ENCODE measurements at regions not wholly inside any gene's neighbourhood (a gene's known extent, or its start where the extent isn't known, plus 50 kb on each side); places are given as distances from the start of the nearest gene placed in this dataset.

GRCh38 chr20:22350624-22351023 lies 233.7 kb downstream of the FOXA2 start (continued):
- TF ChIP-seq ZNF317 (CRISPR knock-in tag; IDR thresholded peaks at IDR 0.05; ENCODE audit: borderline replicate concordance, low read depth) (no peak), JUN (CRISPR knock-in tag; IDR thresholded peaks at IDR 0.05) (no peak)

GRCh38 chr20:22348010-22348409 lies 236.4 kb downstream of the FOXA2 start:
- no peak for ATAC-seq
- peaks cover 2% of the 10 kb centered on the region; the same call in 1 of the 2 replicates for H3K27me3 Mint-ChIP-seq (ENCODE audit: low read depth)
- no peaks in the 10 kb centered on the region for H3K36me3 Mint-ChIP-seq
- no peak for DNase-seq (ENCODE audit: low spot score)
- CTCF ChIA-PET, result interaction anchor here (0.9 to 1.0 kb wide), 3 partner anchors 9 to 344 kb away, joined by 3 to 4 read pairs (median 3); no protein-coding TSS in a partner anchor
- H3K4me3 Mint-ChIP-seq, result no peak overlapping the region
- H3K4me1 Mint-ChIP-seq, result no peaks in the 10 kb centered on the region
- POLR2A ChIA-PET, result no interaction called here
- TF ChIP-seq ZNF532 (CRISPR knock-in tag; IDR thresholded peaks at IDR 0.05; ENCODE audit: borderline replicate concordance), result no peak
- no peaks in the 10 kb centered on the region for H3K9me3 Mint-ChIP-seq
- no peak overlapping the region for H3K27ac Mint-ChIP-seq

GRCh38 chr20:22346716-22347115 lies 237.7 kb downstream of the FOXA2 start:
- TF ChIP-seq AR (CRISPR knock-in tag; IDR thresholded peaks at IDR 0.05), result no peak
- no peak for TF ChIP-seq E2F4 (CRISPR knock-in tag; IDR thresholded peaks at IDR 0.05; ENCODE audit: borderline replicate concordance, low read depth)
- TF ChIP-seq AFF4 (CRISPR knock-in tag; IDR thresholded peaks at IDR 0.05; ENCODE audit: borderline replicate concordance), result no peak
- no peak for TF ChIP-seq NR2C2 (CRISPR knock-in tag; IDR thresholded peaks at IDR 0.05)
- TF ChIP-seq EMX1 (CRISPR knock-in tag; IDR thresholded peaks at IDR 0.05), result no peak
- TF ChIP-seq MYBL2 (CRISPR knock-in tag; IDR thresholded peaks at IDR 0.05), result no peak
- TF ChIP-seq SOX15 (CRISPR knock-in tag; IDR thresholded peaks at IDR 0.05), result no peak
- no peak for TF ChIP-seq ETV6 (CRISPR knock-in tag; IDR thresholded peaks at IDR 0.05)
- TF ChIP-seq ZNF219 (CRISPR knock-in tag; IDR thresholded peaks at IDR 0.05; ENCODE audit: borderline replicate concordance), result no peak
- no peak for TF ChIP-seq ATF1 (CRISPR knock-in tag; IDR thresholded peaks at IDR 0.05)
- no peak for TF ChIP-seq FOXP1 (CRISPR knock-in tag; IDR thresholded peaks at IDR 0.05; ENCODE audit: borderline replicate concordance)
- no peak for TF ChIP-seq ATF3 (CRISPR knock-in tag; conservative IDR thresholded peaks at IDR 0.05)
- no peak for TF ChIP-seq ZNF317 (CRISPR knock-in tag; IDR thresholded peaks at IDR 0.05; ENCODE audit: borderline replicate concordance, low read depth)
- no peaks in the 10 kb centered on the region for H3K36me3 Mint-ChIP-seq
- H3K27ac Mint-ChIP-seq, result no peak overlapping the region
- no peak overlapping the region for H3K4me3 Mint-ChIP-seq
- ChIA-PET POLR2A (no interaction called here), CTCF (interaction anchor here (1.0 kb wide), 1 partner anchor 345 kb away, joined by 4 read pairs; no protein-coding TSS in a partner anchor)
- peaks cover 2% of the 10 kb centered on the region; the same call in 1 of the 2 replicates for H3K27me3 Mint-ChIP-seq (ENCODE audit: low read depth)
- no peak for ATAC-seq
- no peaks in the 10 kb centered on the region for H3K4me1 Mint-ChIP-seq
- no peaks in the 10 kb centered on the region for H3K9me3 Mint-ChIP-seq
- DNase-seq (ENCODE audit: low spot score), result no peak
